ENCODE measurements at regions not wholly inside any gene's neighbourhood (a gene's known extent, or its start where the extent isn't known, plus 50 kb on each side); places are given as distances from the start of the nearest gene placed in this dataset.
"Not testable (repeated sequence)": the region's sequence is repeated elsewhere in the genome, so short reads cannot be mapped to it uniquely, and the experiment has no call there.

DNA sequence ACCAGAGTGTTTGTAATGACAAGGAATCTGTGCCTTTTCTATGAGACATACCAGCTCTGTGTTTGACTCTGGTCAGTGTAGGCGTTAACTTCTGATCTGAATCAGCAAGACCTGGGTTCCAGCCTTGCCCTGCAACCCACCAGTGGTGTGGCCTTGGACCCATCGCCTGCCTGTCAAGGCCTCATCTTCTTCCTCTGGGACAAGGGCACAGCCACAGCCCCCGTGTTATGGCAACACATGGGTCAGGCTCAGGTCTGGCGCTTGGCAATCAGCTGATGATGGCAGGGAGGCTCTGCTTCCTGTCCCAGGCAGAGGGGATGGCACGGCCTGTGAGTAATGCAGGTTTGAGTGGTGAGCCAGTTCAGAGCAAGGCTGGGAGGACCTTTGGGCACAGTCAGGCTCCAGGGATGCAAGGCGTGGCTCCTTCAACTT, 69.1 kb upstream of the PLGLB2 start:
- not testable (repeated sequence) for DNase-seq (ENCODE audit: low spot score); H3K4me3 ChIP-seq; H3K27ac ChIP-seq

- H3K27ac ChIP-seq; H3K4me3 ChIP-seq; DNase-seq (ENCODE audit: low spot score): not testable (repeated sequence)
Observed at GRCh38 chr2:87679950-87680349, 67.9 kb upstream of the PLGLB2 start.

- H3K27ac ChIP-seq; DNase-seq (ENCODE audit: low spot score); H3K4me3 ChIP-seq: not testable (repeated sequence)
Observed at GRCh38 chr2:87680691-87681090, 67.2 kb upstream of the PLGLB2 start.

DNA sequence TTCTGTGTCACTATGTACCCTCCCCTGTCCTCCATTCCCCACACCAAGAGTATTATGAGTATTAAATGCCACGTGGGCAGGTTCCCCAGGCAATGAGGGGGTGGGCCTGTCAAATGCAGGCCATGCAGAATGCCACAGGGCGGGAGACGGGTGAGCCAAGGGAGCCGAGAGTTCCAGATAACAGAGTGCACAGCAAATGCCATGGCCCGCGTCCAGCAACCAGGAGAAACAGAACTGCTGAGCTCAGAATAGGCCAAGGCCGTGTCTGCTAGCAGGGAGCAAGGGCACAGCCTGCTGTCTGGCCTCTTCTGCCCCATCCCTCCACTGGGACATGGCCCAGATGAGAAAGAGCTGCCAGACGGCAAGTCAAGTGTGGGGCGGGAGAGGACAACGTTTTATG, 64.4 kb upstream of the PLGLB2 start:
- peak overlapping the region in 1 of 2 donors; percentile 47 for H3K27ac ChIP-seq
- DNase-seq (ENCODE audit: low spot score): peak; percentile 81
- H3K4me3 ChIP-seq: not testable (repeated sequence)

- H3K4me3 ChIP-seq; DNase-seq (ENCODE audit: low spot score): not testable (repeated sequence)
- H3K27ac ChIP-seq: peak overlapping the region; percentile 22 to 42
Observed at GRCh38 chr2:87683961-87684360, 63.9 kb upstream of the PLGLB2 start.

GRCh38 chr2:87685558-87685957, 62.3 kb upstream of the PLGLB2 start:
- DNase-seq (ENCODE audit: low spot score); H3K27ac ChIP-seq: not testable (repeated sequence)

DNA sequence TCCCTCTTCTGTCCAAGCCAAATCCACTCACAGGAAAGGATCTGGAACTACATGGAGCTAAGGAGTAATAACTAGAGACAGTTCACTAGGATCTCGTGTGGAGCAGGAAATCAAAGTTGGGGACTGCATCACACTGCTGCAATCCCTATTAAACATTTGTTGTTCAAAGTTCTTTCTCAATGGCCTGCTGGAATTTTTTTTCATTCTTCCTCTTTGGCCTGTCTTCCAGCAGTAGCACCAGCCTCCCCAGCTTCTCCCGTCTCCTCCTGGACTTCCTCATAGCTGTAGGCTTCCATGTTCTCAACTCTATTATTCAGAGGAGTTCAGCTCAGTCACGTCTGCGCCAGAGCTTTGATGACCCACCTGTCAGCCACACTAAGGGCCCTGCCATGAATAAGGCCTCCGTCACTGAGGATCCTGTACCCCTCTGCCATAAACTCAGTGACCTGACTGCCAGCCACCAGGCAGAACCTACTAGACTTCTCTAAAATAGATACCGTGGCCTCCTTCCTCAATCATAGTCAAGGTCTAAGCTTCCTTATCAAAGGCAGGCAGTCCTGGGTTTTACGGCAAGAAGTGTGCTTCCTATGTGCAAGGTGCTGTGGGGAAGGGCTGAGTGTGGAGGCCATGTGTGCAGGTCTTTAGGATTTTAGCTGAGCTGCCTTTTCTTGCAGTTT, 60.9 kb upstream of the PLGLB2 start:
- not testable (repeated sequence) for H3K27ac ChIP-seq; H3K4me3 ChIP-seq; DNase-seq (ENCODE audit: low spot score)

More at GRCh38 chr2:87685558-87685957, 62.3 kb upstream of the PLGLB2 start:
- not testable (repeated sequence) for H3K4me3 ChIP-seq

DNA sequence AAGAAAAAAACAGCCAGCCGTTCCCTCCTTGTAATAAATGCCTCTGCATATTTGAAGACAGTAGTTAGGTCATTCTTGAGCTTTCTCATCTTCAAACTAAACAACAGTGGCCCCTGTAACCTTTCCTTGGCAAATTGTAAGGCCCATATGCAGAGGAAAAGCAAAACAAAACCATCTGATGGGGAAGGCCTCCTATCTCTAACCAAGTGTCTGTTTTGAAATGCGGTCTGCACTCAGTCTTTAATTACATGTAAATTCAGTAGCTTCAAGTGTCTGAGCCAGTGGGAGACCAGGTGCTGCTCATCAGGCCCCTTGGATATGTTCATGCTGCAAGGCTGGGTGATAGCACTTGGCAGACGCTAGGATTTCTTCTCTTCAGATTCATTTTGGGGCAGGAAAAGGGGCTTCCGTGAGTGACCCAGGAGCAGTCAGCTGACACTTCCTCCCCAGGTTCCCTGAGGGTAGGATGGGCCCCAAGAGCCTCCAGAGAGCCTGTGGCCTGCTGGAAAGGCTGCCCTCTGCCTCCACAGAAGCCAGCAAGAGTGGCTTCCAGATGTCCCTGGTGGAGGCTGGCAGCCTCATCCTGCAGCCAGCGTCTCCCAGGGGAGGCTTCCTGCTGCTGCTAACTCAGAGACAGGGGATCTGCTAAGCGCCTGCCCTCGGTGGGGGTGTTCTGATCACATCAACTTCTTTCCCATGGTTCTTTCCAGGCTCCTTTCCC, 60.2 kb upstream of the PLGLB2 start:
- DNase-seq (ENCODE audit: low spot score); H3K4me3 ChIP-seq; H3K27ac ChIP-seq: not testable (repeated sequence)

GRCh38 chr2:87691899-87692592, 55.8 kb upstream of the PLGLB2 start:
- H3K27ac ChIP-seq; DNase-seq (ENCODE audit: low spot score); H3K4me3 ChIP-seq: not testable (repeated sequence)

DNA sequence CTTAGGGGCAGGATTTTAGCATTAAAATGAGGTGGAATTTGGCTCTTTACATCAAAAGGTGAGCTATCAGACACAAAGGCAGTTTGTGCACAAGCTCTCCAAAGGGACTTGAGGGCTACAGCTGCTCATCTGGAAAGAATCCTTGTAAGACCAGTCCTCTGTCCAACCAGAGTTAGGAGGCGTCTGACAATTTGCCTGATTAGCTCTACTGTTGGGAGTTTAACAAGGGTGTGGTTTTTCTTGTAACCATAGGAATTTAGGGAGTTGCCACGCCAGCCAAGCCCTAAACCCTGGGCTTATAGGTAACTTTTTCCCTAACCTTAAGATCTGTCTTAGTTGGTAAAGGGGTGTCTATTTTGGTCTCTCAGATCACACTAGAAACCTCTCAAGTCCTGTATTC, 55.0 kb upstream of the PLGLB2 start:
- H3K4me3 ChIP-seq; H3K27ac ChIP-seq; DNase-seq (ENCODE audit: low spot score): not testable (repeated sequence)

- not testable (repeated sequence) for H3K4me3 ChIP-seq; H3K27ac ChIP-seq; DNase-seq (ENCODE audit: low spot score)
Observed at GRCh38 chr2:87693882-87694281, 54.0 kb upstream of the PLGLB2 start.

GRCh38 chr2:87695596-87696323, 52.1 kb upstream of the PLGLB2 start:
- H3K27ac ChIP-seq: not testable (repeated sequence)

More at GRCh38 chr2:87695596-87696323, 52.1 kb upstream of the PLGLB2 start:
- H3K4me3 ChIP-seq; DNase-seq (ENCODE audit: low spot score): not testable (repeated sequence)
